ENCODE measurements at regions not wholly inside any gene's neighbourhood (a gene's known extent, or its start where the extent isn't known, plus 50 kb on each side); places are given as distances from the start of the nearest gene placed in this dataset.
"Not testable (repeated sequence)": the region's sequence is repeated elsewhere in the genome, so short reads cannot be mapped to it uniquely, and the experiment has no call there.

DNA sequence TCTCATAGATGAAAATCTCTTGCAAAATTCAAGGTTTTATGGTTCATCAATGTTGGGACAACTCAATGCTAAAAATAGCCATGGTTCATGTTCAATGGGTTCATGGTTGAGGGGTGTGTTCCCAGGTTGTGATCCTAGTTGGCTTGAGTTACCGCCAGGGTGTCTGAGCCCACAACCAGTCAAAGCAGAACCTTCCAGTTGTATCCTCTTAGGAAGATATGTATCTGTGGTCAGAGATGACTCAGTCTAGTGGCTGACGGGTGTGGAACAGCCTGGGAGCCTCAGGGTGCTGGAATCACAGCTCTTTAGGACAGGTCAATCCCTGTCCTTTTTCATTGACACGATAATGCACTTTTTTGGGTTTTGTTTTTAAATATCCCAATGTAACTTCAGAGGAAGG is 192.3 kb upstream of the NR3C2 start:
- H3K4me3 ChIP-seq, result no peak overlapping the region
- intact Hi-C loops (cut with DNase I, micrococcal nuclease), result no loop called here
- DNase-seq, result no peak
- H3K9me3 ChIP-seq, result peaks cover 17% of the 10 kb centered on the region
- no peaks in the 10 kb centered on the region for H3K36me3 ChIP-seq (ENCODE audit: low read depth)
- TF ChIP-seq, protein P1, sequence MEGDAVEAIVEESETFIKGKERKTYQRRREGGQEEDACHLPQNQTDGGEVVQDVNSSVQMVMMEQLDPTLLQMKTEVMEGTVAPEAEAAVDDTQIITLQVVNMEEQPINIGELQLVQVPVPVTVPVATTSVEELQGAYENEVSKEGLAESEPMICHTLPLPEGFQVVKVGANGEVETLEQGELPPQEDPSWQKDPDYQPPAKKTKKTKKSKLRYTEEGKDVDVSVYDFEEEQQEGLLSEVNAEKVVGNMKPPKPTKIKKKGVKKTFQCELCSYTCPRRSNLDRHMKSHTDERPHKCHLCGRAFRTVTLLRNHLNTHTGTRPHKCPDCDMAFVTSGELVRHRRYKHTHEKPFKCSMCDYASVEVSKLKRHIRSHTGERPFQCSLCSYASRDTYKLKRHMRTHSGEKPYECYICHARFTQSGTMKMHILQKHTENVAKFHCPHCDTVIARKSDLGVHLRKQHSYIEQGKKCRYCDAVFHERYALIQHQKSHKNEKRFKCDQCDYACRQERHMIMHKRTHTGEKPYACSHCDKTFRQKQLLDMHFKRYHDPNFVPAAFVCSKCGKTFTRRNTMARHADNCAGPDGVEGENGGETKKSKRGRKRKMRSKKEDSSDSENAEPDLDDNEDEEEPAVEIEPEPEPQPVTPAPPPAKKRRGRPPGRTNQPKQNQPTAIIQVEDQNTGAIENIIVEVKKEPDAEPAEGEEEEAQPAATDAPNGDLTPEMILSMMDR (IDR thresholded peaks at IDR 0.05), result no peak
- H3K4me1 ChIP-seq (ENCODE audit: low read depth), result peaks cover 7% of the 10 kb centered on the region
- peak; percentile 77 for ATAC-seq

DNA sequence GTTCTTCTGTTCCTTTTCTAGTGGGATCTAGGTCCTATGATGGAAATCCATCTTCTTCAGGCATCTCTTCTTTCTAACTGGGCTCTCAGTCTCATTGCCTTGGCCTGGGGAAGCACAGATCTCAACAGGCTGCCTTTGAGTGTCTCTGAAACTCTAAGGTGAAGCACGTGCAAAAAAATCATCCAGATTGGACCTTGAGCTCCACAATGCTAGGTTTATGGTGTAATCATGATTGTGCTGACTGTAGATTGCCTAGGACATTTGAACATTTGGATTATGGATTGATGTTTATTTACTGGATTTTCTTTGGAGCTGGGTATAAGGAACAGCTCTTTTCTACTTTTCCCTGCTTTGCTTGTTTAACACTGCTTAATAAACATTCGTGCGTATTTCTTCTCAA is 191.5 kb upstream of the NR3C2 start:
- Histone ChIP-seq H3K36me3 (ENCODE audit: low read depth) (no peaks in the 10 kb centered on the region), H3K9me3 (peaks cover 17% of the 10 kb centered on the region), H3K4me1 (ENCODE audit: low read depth) (peaks cover 7% of the 10 kb centered on the region), H3K4me3 (no peak overlapping the region)
- peak; percentile 92 for ATAC-seq
- TF ChIP-seq, protein P1 (IDR thresholded peaks at IDR 0.05), result no peak
- peak in 1 of 3 donors; percentile 63 for DNase-seq
- intact Hi-C loops (cut with DNase I, micrococcal nuclease), result no loop called here

DNA sequence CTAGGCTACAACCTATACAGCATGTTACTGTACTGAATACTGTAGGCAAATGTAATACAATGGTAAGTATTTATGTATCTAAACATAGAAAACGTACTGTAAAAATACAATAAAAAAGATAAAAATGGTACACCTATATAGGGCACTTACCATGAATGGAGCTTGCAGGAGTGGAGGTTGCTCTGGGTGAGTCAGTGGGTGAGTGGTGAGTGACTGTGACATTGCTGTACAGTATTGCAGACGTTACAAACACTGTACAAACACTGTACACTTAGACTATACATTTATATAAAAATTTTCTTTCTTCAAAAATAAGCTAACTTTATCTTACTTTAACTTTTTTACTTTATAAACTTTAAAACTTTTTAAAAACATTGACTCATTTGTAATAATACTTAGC is 190.3 kb upstream of the NR3C2 start:
- TF ChIP-seq, protein P1 (IDR thresholded peaks at IDR 0.05), result no peak
- peaks cover 6% of the 10 kb centered on the region for H3K9me3 ChIP-seq
- peaks cover 7% of the 10 kb centered on the region for H3K4me1 ChIP-seq (ENCODE audit: low read depth)
- DNase-seq (no peak), ATAC-seq (no peak)
- no peak overlapping the region for H3K4me3 ChIP-seq
- intact Hi-C loops (cut with DNase I, micrococcal nuclease), result no loop called here
- no peaks in the 10 kb centered on the region for H3K36me3 ChIP-seq (ENCODE audit: low read depth)

DNA sequence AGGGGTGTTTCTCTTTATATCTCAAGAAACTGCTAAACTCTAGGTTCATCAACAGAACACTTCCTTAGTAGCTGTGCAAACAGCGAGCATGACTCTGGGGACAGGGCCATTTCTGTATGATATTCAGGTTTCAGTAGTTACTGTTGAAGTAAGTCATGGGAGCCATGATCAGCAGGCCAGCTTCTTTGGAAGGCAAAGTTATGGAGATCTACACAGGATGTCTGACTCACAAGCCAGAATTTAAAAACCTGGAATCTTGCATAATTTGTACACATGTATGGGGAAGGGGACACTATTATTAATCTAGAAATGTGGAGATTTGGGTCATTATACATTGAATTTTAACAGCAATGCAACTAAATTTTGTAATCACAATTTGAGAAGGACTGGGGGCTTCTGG is 187.8 kb upstream of the NR3C2 start:
- intact Hi-C loops (cut with DNase I, micrococcal nuclease), result no loop called here
- H3K36me3 ChIP-seq (ENCODE audit: low read depth), result no peaks in the 10 kb centered on the region
- TF ChIP-seq, protein P1 (IDR thresholded peaks at IDR 0.05), result no peak
- no peaks in the 10 kb centered on the region for H3K9me3 ChIP-seq
- ATAC-seq (no peak), DNase-seq (no peak)
- H3K4me3 ChIP-seq, result no peak overlapping the region
- H3K4me1 ChIP-seq (ENCODE audit: low read depth), result peaks cover 7% of the 10 kb centered on the region

DNA sequence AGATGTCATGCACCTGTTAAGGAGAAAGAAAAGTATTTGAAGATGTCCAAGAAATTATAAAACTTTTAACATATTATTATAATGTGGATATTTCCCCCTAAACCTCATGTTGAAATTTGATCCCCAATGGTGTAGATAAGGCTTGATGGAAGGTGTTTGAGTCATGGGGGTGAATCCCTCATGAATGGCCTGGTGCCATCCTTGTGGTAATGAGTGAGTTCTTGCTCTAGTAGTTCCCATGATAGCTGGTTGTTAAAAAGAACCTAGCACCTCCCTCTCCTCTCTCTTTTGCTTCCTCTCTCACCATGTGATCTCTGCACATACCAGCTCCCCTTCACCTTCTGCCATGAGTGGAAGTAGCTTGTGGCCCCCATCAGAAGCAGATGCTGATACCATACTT is 176.6 kb upstream of the NR3C2 start:
- TF ChIP-seq, protein P1 (IDR thresholded peaks at IDR 0.05), result no peak
- Histone ChIP-seq H3K36me3 (ENCODE audit: low read depth) (no peaks in the 10 kb centered on the region), H3K4me3 (no peak overlapping the region), H3K4me1 (ENCODE audit: low read depth) (no peaks in the 10 kb centered on the region), H3K9me3 (no peaks in the 10 kb centered on the region)
- no peak for DNase-seq
- intact Hi-C loops (cut with DNase I, micrococcal nuclease), result no loop called here
- ATAC-seq, result no peak

DNA sequence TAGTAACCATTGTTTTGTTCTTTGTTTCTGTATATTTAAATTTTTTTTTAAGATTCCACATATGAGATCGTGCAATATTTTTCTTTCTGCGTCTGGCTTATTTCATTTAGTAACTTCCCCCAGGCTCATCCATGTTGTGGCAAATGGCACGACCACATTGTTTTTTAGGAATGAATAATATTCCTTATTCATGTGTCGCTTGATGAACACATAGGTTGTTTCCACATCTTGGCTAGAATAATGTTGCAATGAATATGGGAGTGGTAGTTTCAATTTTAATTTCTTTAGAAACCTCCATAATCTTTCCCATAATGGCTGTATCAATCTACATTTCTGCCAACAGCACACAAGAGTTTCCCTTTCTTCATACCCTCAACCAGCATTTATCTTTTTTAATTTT is 166.8 kb upstream of the NR3C2 start:
- H3K4me3 ChIP-seq, result no peak overlapping the region
- no peaks in the 10 kb centered on the region for H3K4me1 ChIP-seq (ENCODE audit: low read depth)
- no peak for ATAC-seq
- intact Hi-C loops (cut with DNase I, micrococcal nuclease), result no loop called here
- H3K9me3 ChIP-seq, result no peaks in the 10 kb centered on the region
- no peaks in the 10 kb centered on the region for H3K36me3 ChIP-seq (ENCODE audit: low read depth)
- TF ChIP-seq, protein P1 (IDR thresholded peaks at IDR 0.05), result no peak
- no peak for DNase-seq

DNA sequence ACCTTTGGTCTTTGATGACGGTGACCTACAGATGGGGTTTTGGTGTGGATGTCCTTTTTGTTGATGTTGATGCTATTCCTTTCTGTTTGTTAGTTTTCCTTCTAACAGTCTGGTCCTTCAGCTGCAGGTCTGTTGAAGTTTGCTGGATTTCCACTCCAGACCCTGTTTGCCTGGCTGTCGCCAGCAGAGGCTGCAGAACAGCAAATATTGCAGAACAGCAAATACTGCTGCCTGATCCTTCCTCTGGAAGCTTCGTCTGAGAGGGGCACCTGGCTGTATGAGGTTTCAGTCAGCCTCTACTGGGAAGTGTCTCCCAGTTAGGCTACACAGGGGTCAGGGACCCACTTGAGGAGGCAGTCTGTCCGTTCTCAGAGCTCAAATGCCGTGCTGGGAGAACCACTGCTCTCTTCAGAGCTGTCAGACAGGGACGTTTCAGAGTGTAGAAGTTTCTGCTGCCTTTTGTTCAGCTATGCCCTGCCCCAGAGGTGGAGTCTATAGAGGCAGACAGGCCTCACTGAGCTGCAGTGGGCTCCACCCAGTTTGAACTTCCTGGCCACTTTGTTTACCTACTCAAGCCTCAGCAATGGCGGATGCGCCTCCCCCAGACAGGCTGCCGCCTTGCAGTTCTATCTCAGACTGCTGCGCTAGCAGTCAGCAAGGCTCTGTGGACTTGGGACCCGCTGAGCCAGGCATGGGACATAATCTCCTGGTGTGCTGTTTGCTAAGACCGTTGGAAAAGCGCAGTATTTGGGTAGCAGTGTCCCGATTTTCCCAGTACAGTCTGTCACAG is 156.4 kb upstream of the NR3C2 start:
- H3K36me3 ChIP-seq (ENCODE audit: low read depth); H3K4me1 ChIP-seq (ENCODE audit: low read depth); DNase-seq; intact Hi-C loops (cut with DNase I, micrococcal nuclease); H3K9me3 ChIP-seq; H3K4me3 ChIP-seq; ATAC-seq: not testable (repeated sequence)

Data from mucosa of descending colon (tissue), 3 donors.